OCI-LY7 (cell line): ENCODE measurements at regions not wholly inside any gene's neighbourhood (a gene's known extent, or its start where the extent isn't known, plus 50 kb on each side); places are given as distances from the start of the nearest gene placed in this dataset.

Experiments used
- BruUV-seq: library from RNA; stranded (reverse); fragments of 400-500 nt; replicated peaks from 2 replicates; lab custom pipeline; 2021; lab: Mats Ljungman, UMichigan
- CTCF ChIA-PET: fragments of 300-600 bp; sonication (Branson Sonifier 250); formaldehyde crosslinking; loops from one replicate; lab custom pipeline; 2022; ENCODE audit warnings: antibody characterized with exemption; ENCODE audit not compliant: unreplicated experiment; lab: Charles Lee
- POLR2A ChIA-PET: fragments of 300-600 bp; sonication (Branson Sonifier 250); formaldehyde crosslinking; loops from one replicate; lab custom pipeline; 2022; ENCODE audit warnings: antibody characterized with exemption; lab: Charles Lee
- DNase-seq: peaks from one replicate; pipeline ENCODE4 v3.0.0-alpha.2; 2015; ENCODE audit warnings: low spot score
- H2AFZ ChIP-seq: fragments of 200-600 bp; sonication (generic), shearing (Covaris generic); 2 replicates; pipeline ENCODE4 v1.6.1; 2014; ENCODE audit warnings: mild to moderate bottlenecking, antibody characterized with exemption, low read length, moderate library complexity
- H3K27ac ChIP-seq: fragments of 200-600 bp; sonication (generic); 2 replicates; pipeline ENCODE4 v1.5.1; 2014; ENCODE audit warnings: mixed run types, low read depth, mild to moderate bottlenecking, moderate library complexity, low read length, inconsistent platforms; ENCODE audit not compliant: poor library complexity, severe bottlenecking
- H3K36me3 ChIP-seq: fragments of 200-600 bp; sonication (generic); 2 replicates; pipeline ENCODE4 v1.6.1; 2014; ENCODE audit warnings: mild to moderate bottlenecking, antibody characterized with exemption, low read length, moderate library complexity, mixed read lengths; ENCODE audit not compliant: insufficient read depth
- H3K4me1 ChIP-seq: fragments of 200-600 bp; sonication (generic); 2 replicates; pipeline ENCODE4 v1.5.1; 2014; ENCODE audit warnings: mild to moderate bottlenecking, low read length; ENCODE audit not compliant: insufficient read depth, poor library complexity, severe bottlenecking
- H3K4me2 ChIP-seq: fragments of 200-600 bp; sonication (generic); 2 replicates; pipeline ENCODE4 v1.6.1; 2014; ENCODE audit warnings: mild to moderate bottlenecking, low read length
- H3K4me3 ChIP-seq: fragments of 200-600 bp; sonication (generic); 2 replicates; pipeline ENCODE4 v1.5.1; 2014; ENCODE audit warnings: mild to moderate bottlenecking, low read depth, low read length; ENCODE audit not compliant: poor library complexity, severe bottlenecking
- H3K79me2 ChIP-seq: fragments of 200-600 bp; sonication (generic); 2 replicates; pipeline ENCODE4 v1.6.1; 2016; ENCODE audit warnings: low read depth, mild to moderate bottlenecking, low read length, moderate library complexity, mixed read lengths; ENCODE audit not compliant: insufficient read depth
- H3K9me2 ChIP-seq: fragments of 200-600 bp; sonication (generic); 2 replicates; pipeline ENCODE4 v1.6.1; 2016; ENCODE audit warnings: mild to moderate bottlenecking, low read length, mixed read lengths; ENCODE audit not compliant: insufficient read depth
- H3K9me3 ChIP-seq: fragments of 200-600 bp; sonication (generic); 2 replicates; pipeline ENCODE4 v1.6.1; 2014; ENCODE audit warnings: mild to moderate bottlenecking, mixed run types, low read length, mixed read lengths
- H4K20me1 ChIP-seq: fragments of 200-600 bp; sonication (generic); 2 replicates; pipeline ENCODE4 v1.6.1; 2014; ENCODE audit warnings: mild to moderate bottlenecking, antibody characterized with exemption, low read length, moderate library complexity, mixed read lengths; ENCODE audit not compliant: insufficient read depth
- CTCF ChIP-seq: fragments of 200-600 bp; sonication (generic); conservative IDR thresholded peaks from 2 replicates; pipeline ENCODE4 v1.5.1; 2014; ENCODE audit warnings: mild to moderate bottlenecking, antibody characterized with exemption, low read length, moderate library complexity, mixed read lengths
- EZH2phosphoT487 ChIP-seq: fragments of 200-600 bp; sonication (generic); IDR thresholded peaks from 2 replicates; pipeline ENCODE4 v1.6.1; 2018; ENCODE audit warnings: low read depth, borderline replicate concordance, mild to moderate bottlenecking, mixed run types, antibody characterized with exemption, low read length, moderate library complexity, mixed read lengths
- intact Hi-C: fragments of 100-400 bp; cut with micrococcal nuclease; formaldehyde crosslinking; loops from one replicate; pipeline ENCODE4 v1.10.0; 2022; ENCODE audit not compliant: unreplicated experiment

- no peaks in the 10 kb centered on the region for H4K20me1 ChIP-seq
- intact Hi-C loops = no loop called here
- no TSS peak for BruUV-seq
Observed at GRCh38 chr1:14138135-14138506, 438.1 kb downstream of the PRDM2 start.

GRCh38 chr1:14138687-14139086 lies 438.7 kb downstream of the PRDM2 start:
- CTCF ChIA-PET = no interaction called here
- no peaks in the 10 kb centered on the region for H3K9me2 ChIP-seq
- no TSS peak for BruUV-seq

More at GRCh38 chr1:14138135-14138506, 438.1 kb downstream of the PRDM2 start:
- no peak overlapping the region for H2AFZ ChIP-seq
- no peaks in the 10 kb centered on the region for H3K4me1 ChIP-seq
- ChIA-PET POLR2A (no interaction called here), CTCF (no interaction called here)
- no peak overlapping the region for H3K4me3 ChIP-seq
- no peaks in the 10 kb centered on the region for H3K9me2 ChIP-seq
- H3K27ac ChIP-seq = no peak overlapping the region
- no peaks in the 10 kb centered on the region for H3K9me3 ChIP-seq
- no peaks in the 10 kb centered on the region for H3K79me2 ChIP-seq
- no peak for DNase-seq
- H3K4me2 ChIP-seq = no peak overlapping the region
- TF ChIP-seq CTCF = no peak
- TF ChIP-seq EZH2phosphoT487 = no peak
- no peaks in the 10 kb centered on the region for H3K36me3 ChIP-seq

More at GRCh38 chr1:14138687-14139086, 438.7 kb downstream of the PRDM2 start:
- H3K36me3 ChIP-seq = no peaks in the 10 kb centered on the region
- H2AFZ ChIP-seq = no peak overlapping the region
- no peak overlapping the region for H3K4me2 ChIP-seq
- H3K4me1 ChIP-seq = no peaks in the 10 kb centered on the region
- H3K27ac ChIP-seq = no peak overlapping the region
- no peak for DNase-seq
- POLR2A ChIA-PET = no interaction called here
- intact Hi-C loops = no loop called here
- no peaks in the 10 kb centered on the region for H4K20me1 ChIP-seq
- H3K79me2 ChIP-seq = no peaks in the 10 kb centered on the region
- H3K4me3 ChIP-seq = no peak overlapping the region
- TF ChIP-seq CTCF (no peak), EZH2phosphoT487 (no peak)
- H3K9me3 ChIP-seq = no peaks in the 10 kb centered on the region
